HFF-Myc (cell line): ENCODE measurements at regions not wholly inside any gene's neighbourhood (a gene's known extent, or its start where the extent isn't known, plus 50 kb on each side); places are given as distances from the start of the nearest gene placed in this dataset.
A peak's percentile ranks its signal among the peaks of the same experiment; 100 is the strongest.

Source experiments
- DNase-seq: peaks from one replicate; pipeline ENCODE4 v3.0.0-alpha.2; 2011; ENCODE audit warnings: low read depth; ENCODE audit errors: extremely low read depth
- H3K4me3 ChIP-seq: replicated peaks from 2 replicates; pipeline ENCODE4 v1.5.1; 2011; ENCODE audit warnings: low read depth, mild to moderate bottlenecking, control low read depth, low read length
- CTCF ChIP-seq: IDR thresholded peaks from 2 replicates; pipeline ENCODE4 v1.5.1; 2012; ENCODE audit warnings: mild to moderate bottlenecking, low read depth, low read length, control low read depth; ENCODE audit errors: missing control alignments

DNA sequence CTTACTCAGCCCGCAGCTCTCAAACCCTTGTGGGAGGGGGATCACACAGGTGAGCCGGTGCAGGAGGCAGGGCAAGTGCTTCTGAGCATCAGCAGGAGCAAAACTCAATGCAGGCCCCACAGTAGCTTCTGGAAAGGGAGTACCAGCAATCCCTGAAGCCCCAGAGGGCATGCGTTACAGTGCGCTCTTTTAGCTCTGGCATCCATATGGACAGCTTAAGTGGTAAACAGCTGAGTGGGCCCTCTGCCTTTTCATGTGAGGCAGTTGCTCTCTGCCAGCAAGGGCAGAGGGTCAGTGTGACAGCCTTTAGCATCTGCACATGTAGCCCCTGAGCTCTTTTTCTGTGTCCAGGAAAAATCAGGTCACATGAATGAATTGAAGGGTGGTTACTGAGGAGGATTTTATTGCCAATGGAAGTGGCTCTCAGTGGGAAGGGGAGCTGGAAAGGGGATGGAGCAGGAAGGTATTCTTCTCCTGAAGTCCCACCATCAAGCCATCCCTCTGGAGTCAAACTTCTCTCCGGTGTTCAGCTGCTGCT, 464.3 kb upstream of the THRB start:
- H3K4me3 ChIP-seq = no peak overlapping the region
- TF ChIP-seq CTCF = no peak
- DNase-seq = no peak

DNA sequence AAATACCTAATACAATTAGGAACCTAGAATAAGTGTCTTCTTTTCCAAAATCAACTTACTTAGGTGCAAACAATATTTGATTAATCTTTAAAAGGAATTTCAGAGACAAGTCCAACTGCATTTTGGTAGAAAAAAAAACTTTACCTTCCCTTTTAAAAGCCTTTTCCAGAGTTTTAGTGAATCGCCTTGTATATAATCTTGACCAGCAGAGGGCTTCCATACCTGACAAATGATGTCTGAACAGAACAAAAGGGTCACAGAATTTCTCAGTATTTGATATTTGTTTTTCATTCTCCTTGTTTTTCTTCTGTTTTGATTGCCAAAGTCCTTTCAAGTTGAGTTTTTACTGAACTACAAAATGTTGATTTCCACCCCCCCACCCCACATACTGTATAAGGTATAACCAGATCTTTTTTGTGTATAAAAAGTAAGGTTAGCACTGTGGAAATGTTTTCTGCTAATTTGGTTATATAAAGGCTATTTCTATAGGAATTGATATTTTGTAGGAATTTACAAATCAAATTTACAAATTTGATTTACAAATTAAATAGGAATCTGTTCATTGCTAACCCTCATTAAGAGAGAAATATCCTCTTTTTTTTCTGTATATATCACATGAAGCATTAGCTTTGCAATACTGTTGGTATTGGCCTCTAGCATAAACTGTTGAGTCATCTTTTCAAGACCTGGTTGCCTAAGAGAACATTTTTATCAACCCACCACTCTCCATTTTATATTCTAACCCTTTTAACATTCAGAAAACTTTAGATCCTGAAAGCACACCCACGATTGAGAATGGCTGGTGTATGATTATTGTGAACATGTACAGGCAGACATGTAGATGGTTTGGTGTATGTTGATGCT, 464.1 kb upstream of the RARB start:
- no peak for DNase-seq
- TF ChIP-seq CTCF = peak; percentile 33
- H3K4me3 ChIP-seq = no peak overlapping the region

DNA sequence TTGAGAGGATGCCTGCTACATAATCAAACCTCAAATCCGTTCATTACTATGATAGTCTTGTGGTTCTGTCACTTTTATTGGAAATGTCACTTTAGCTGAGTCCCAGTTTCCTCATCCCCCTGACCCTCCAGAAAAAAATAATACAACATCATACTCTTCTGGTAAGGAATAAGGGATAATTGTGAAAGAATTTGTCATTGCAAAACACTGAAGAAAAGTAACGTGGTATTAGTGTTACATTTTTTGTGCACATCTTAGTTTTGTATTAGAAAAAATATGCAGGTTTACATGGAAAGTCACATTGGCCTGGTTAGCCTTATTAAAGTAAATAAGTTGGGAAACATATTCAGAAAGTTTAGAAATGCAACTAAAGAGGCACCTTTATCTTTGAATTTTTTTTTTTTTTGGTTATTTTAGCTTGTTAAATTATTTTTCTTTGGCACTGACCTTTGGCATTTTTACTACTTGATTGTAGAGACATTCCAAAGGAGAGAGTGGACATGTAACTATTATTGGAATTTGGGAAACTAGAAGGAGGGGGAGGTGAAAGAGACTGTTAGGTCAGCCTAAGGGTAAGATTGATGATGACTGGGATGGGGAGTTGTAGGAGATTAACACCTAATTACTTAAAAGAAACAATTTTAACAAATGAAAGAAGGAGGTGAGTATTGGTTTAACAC, 462.2 kb upstream of the RARB start:
- no peak overlapping the region for H3K4me3 ChIP-seq
- no peak for TF ChIP-seq CTCF
- no peak for DNase-seq

GRCh38 chr3:24968036-24968435, 460.0 kb upstream of the RARB start:
- DNase-seq = no peak
- H3K4me3 ChIP-seq = no peak overlapping the region
- no peak for TF ChIP-seq CTCF

- TF ChIP-seq CTCF = no peak
- H3K4me3 ChIP-seq = no peak overlapping the region
- no peak for DNase-seq
Observed at GRCh38 chr3:24972491-24972890, 455.6 kb upstream of the RARB start.

DNA sequence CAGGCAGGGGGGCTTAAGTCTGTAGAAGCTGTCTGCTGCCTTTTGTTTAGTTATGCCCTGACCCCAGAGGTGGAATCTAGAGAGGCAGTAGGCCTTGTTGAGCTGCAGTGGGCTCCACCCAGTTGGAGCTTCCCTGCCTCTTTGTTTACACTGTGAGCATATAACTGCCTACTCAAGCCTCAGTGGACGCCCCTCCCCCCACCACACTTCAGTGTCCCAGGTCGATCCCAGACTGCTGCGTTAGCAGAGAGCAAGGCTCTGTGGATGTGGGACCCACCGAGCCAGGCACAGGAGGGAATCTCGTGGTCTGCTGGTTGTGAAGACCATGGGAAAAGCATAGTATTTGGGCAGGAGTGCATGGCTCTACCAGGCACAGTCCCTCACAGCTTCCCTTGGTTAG, 446.8 kb upstream of the RARB start:
- H3K4me3 ChIP-seq = no peak overlapping the region
- no peak for TF ChIP-seq CTCF

More for the DNA sequence above, 446.8 kb upstream of the RARB start:
- DNase-seq = no peak
